Femur (tissue), 1 donor: ENCODE measurements at regions not wholly inside any gene's neighbourhood (a gene's known extent, or its start where the extent isn't known, plus 50 kb on each side); places are given as distances from the start of the nearest gene placed in this dataset.

Experiments
- DNase-seq: peaks from one replicate; pipeline ENCODE4 v3.0.0-alpha.2; 2017

DNA sequence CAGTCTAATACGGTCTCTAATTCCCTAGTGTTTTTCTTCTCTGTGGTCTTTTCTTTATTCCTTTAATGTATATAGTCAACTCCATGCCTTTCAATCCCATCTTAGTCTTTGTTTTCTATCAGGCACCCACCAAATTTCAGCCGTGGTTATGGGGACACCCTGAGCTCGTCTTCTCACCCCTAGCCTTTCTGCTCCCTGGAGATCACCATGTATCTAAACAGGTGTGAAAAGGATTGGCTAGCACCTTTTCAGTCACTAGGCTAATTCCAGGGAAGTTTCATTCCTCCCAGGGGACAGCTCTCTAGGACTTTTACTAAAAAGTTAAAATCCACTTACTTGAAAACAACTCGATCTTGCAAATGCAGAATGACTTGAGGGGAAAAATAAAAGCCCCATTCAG, 291.3 kb downstream of the ETNK1 start:
- DNase-seq, result no peak

DNA sequence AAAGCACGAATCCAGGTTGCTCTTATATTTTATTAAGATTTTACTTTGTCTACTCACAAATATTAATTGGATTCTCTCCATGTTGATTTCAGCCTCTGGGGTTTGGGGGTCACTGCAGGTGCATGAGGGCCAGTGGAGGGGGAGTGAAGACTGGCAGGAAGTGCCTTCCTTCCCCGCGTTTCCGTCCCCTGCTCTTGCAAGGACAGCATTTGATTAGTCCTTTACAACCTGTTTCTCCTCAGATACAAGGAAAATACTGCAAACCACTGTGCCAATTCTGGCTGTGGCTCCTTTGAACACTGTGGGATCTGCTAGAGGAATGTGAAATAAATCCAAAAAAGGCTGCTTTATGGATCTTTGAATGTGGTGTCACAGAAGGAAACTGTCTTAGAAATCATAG, 291.8 kb downstream of the ETNK1 start:
- no peak for DNase-seq

DNA sequence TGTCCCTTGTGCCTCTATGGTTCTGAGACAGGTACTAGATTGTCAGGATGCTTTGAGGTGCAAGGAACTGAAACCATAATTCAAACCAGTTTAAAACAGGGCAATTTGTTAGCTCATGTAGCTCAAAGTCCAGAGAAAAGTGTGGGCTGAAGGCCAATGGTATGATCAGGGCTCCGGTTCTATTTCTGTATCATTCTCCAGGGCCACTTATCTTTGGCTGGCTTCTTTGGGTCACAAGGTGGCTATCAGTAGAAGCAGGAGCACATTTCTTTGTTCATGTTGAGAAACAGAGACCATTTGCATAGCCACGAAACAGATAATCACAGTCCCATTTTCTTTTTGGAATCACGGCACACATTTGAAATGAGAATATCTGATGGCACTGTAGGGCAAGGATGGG, 294.9 kb downstream of the ETNK1 start:
- DNase-seq, result no peak

DNA sequence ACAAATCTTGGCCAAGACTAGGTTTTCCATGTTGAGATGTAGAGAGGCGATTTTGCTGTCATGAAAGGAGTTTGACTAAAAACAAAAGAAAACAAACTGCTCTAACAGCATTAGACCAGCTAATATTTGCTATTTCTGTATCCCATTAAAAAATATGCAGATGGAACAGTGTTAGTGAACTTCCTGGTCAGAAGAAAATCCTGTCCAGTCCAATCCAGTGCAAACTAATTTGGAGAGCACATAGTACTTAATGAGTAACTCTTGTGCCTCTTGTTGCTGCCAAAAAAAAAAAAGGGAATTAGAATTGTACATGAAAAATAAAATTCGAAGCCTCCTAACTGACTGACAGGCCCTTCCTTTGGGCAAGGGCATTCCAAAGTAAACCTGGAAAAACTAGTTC, 298.8 kb downstream of the ETNK1 start:
- DNase-seq, result no peak

DNA sequence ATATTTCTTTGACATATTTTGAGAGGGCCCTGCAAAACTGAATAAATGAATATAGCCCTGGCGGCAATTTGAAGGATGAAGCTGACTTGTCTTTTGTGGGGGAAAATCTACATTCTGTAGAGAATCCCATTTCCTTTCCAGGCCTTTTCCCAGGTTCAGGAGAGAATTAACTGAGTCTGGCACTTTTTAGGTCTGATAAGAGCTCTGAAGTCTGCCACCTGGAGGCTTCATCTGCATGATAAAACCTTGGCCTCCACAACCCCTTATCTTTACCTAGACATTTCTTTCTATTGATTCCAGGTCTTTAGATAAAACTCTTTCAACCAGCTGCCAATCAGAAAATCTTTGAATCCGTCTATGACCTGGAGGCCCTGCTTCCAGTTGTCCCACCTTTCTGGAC, 299.4 kb downstream of the ETNK1 start:
- no peak for DNase-seq

DNA sequence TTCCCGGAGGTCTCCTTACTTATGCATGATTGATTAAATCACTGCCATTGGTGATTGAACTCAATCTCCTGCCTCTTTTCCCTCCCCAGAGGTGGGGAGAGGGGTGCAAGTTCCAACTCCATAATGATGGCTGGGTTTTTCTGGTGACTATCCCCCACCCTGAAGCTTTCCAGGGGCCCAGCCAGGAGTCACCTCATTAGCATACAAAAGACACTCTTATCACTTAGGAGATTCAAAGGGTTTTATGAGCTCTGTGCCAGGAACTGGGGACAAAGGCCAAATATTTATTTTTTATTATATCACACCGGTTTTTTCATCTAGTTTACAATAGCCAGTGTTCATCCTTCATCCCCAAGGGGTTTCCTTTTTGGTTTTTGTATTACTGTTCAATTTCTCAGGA, 300.7 kb downstream of the ETNK1 start:
- DNase-seq, result no peak

DNA sequence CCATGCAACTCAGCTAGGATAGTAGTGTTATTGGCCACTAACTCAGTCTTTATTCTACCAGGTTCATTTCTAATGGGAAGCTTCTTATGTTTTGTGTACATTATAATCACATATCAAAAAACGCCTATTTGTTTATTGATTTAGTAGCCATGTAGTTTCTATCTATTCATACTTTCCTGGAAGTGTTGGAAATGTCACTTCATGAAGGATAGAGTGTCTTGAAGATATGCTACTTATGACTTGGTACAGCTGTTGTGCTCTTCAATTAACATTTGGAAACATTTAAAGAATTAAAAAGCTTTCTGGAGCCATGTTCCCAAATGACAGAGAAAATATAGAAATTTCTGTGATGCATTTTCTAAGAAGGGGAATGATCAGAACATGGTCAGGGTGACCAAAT, 307.5 kb downstream of the ETNK1 start:
- no peak for DNase-seq

DNA sequence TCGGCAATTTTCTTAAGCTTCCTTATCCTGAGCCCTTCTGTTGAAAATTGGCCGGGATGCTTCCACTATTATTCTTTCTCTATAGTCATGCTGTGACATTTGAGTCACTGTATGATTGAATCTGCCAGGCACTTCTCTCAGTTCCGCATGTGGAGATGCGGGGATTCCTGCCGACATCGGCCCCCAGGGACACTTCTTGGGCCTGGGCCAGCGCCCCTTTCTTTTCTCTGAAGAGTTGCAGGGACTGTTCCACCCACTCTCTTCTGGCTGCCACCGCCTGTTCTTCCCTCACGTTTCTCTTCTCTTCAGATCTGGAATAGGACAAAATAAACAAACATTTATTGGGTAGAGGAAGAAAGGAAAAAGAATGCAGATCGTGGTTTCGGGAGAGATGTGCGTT, 310.1 kb downstream of the ETNK1 start:
- no peak for DNase-seq

DNA sequence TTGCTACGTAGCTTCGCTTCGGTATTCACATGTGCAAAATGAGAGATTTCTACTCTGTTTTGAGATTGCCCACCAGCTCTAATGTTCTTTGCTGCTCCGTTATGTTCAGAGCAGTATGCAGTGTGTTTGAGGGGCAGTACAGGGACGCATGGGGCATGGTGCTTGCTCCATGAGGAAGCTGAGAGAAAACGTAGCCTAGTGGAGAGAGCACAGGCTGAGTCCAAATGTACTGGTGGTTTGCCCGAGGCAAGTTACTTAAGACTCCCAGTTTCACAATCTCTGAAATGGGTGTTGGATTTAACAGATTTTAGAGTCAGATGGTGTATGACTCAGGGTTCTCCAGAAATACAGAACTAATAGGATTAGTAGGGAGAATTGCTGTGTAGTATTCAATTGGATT, 310.5 kb downstream of the ETNK1 start:
- no peak for DNase-seq

DNA sequence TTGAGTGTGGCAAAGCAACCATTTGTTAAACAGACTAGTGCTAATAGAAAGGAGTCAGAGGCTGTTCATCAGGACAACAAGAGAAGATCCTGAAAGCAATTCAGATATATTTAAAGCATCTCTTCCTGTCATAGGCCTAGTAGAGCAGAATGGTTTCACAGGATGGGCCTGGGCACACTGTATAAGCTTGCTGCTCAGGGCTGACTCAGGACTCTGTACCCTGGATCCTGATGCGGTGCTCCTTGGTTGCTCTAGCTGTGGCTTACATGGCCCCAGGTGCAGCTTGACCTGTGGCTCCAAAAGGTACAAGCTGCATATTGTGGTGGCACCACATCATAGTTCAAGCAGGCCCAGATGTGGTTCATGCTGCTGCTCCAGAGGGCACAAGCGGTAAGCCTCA, 313.4 kb downstream of the ETNK1 start:
- DNase-seq, result no peak

DNA sequence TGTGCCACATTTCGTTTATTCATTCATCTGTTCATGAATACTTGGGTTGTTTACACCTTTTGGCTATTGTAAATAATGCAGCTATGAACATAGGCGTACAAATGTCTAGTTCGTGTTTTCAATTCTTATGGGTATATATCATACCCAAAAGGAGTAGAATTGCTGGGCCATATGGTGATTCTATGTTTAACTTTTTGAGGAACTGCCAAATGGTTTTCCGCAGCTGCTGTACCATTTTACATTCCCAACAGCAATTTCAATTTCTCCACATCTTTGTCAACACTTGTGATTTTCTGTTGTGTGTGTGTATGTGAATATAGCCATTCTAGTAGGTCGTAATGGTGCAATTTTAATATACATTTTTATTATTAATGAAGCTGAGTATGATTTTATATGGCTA, 326.2 kb downstream of the ETNK1 start:
- no peak for DNase-seq

DNA sequence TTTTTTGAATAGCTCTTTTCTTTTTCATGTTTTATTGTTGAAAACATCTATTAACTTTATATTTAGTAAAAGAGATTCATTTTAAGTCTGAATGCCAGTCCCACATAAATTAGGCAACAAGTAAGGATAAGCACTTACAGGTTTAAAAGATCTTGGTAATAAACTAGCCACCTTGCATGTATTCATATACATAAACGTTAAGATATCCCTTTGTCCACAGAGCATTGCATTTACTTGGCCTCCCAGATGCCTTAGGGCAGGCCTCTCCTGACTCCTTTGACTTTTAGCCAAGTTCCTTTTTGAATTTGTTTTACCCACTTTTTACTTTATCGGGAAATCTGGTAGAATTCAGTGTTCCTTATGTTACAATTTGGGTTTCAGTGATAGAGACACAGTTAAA, 331.7 kb downstream of the ETNK1 start:
- no peak for DNase-seq

DNA sequence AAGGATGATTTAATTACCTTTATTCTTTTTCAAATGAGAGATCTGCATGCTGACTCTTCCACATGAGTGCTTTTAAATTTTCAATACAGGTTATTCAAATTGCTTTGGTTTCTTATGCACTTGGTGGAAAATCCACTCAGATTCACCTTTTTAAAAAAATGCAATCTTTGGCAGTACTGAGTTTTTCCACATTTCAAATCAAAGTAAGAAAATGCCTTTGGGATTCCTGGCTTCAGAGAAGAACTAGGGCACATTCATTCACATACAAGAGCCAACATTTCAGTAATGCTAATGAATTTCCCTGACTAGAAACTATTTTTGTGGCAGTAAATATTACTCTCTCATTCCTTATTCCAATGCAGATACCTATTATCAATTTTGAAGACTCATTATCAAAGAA, 342.2 kb downstream of the ETNK1 start:
- no peak for DNase-seq

DNA sequence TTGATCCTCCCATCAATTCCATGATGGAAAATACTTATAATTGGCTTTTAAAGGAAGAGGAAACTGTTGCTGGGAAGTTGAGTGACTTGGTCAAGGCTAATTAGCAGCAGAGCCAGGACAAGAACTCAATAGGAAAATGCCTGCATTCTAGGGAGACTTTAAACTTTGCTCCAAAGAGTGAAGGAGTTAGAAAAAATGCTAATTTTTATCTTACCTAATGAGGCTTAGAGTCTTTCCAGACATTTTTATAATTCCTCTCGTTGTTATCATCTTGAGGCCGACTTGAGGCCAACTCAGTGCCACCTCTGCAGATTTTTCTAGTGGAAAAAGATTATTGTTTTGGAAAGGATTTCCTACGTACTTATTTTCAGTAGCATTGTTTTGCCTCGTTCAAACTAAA, 344.6 kb downstream of the ETNK1 start:
- DNase-seq, result no peak

DNA sequence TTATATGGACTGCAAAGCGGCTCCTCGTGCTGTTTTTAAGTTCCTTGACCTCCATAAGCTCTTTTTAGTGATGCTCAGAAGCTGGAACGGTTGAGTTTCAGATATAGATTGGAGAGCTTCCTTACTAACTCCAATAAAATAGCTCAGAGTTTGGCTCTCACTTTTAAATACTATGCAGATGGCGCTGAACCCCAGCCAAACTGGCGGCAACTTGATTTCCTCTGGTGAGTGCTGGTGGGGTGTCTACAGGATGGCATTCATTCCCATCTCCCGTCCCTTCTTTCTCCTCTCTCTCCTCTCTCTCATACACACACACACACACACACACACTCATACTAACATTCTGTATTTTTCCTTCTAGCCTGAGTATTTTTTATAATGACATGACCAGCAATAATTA, 346.3 kb downstream of the ETNK1 start:
- peak; percentile 38 for DNase-seq

DNA sequence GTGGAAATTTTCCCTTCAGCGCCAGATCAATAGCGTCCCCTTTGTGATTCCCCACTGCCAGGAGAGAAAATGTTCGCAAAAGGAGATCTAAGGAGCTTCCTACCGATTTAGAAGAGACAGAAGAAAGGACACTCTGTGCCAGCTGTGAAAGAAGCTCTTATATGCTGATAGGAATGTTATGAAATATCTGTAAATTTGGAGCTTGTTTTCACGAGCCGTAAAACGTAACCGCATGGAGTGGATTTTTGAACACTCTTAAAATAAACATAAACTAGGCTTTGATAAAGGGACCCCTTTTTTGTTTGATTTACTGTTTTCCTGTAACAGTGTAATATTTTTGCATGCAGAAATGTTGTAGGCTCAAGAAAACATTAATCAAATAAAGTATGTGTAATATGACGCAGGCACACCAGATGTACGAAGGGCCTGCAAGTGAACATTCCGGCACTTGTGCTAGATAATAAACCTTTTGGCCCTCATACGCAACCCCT, 346.8 kb downstream of the ETNK1 start:
- DNase-seq, result no peak

DNA sequence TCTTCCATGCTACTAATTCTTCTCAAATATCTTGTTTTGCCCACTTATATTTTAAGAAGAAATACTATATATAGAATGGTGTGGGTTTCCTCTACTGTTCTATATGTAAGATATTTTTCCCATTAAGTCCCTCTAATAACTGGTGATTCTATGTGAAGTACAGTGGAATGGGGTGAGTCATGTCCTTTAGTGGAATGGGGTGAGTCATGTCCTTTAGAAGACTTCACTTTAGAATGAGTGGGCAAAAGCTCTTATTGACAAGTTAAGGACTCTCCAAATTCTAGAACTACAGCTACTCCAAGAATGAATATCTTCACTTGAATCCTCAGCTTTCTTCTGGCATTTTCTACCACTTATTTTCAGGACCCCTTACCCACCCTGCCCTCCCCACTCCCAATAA, 349.9 kb downstream of the ETNK1 start:
- no peak for DNase-seq

DNA sequence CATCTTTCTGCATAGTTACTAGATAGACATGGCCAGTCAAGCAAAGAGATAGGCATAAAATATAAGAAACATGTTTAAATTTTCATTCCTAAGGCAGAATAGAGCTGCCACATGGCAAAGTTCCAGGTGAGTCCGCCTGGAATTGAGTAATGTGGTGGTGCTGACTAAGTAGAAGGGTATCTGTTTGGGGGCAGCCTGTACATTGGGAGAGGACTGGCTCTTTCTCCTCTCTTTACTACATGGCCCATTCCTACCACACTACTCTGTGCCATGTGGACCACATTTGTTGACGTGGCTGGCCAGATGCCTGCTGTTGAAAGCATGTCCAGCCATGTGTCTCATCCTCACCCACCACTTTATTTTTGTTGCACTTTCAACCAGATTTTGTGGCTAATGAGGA, 354.0 kb downstream of the ETNK1 start:
- DNase-seq, result no peak

DNA sequence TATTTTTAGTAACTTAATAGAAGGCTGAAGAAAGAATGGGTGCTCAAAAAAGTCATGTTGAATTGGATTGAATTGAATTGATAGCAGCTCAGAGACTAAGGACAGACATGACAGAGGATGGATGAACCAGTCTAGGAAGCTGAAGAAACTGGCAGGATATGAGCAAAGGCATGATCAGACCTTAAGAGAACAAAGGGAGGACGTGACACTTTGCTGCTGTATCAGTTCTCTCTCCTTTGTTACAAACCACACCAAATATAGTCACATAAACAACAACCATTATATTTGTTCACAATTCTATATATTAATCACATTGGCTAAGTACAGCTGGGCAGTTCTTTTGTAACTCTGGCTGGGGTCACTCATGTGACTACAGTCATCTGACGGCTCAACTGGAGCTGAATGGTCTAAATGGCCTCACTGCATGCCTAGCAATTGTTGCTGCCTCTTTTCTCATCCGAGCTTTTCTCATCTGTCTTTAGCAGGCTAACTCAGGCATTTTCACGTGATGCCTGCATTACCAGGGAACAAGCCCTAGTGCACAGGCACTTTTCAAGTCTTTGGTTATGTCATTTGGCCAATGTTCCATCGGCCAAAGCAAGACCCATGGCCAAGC, 355.0 kb downstream of the ETNK1 start:
- no peak for DNase-seq

DNA sequence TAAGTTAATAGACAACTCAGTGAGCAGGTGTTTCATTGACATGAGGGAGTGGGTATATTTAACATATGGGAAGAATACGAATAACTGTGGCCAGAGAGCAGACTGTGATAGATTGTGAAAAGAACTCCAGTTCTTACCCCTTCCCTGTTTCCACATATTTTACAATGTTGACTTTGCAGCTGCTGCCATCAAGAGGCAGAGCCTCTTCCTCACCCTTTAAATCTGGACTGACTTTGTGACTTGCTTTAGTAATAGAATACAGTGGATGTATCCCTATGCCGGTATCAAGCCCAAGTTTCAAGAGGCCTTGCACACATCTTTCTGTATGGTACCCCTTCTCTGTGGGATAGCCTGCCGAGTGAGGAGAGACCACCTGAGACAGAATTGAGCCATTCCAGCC, 356.7 kb downstream of the ETNK1 start:
- no peak for DNase-seq

DNA sequence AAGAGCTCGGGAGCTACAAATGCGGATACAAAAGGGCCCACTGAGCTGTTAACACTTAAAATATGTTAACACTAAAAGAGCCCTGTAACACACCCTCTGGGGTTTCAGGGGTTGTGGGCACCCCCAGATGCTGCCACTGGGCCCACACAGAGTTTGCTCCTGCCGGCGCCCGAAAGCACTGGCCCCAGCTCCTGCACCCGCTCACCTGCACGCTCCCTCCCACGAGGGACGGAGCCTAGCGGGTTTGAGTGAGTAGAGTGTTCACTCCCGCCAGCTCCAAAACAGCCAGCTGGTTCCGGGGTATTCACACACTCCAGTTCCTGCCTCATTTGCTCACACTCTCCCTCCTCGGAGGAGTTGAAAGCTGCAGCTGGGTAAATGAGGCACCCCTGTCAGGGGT, 357.7 kb downstream of the ETNK1 start:
- no peak for DNase-seq

DNA sequence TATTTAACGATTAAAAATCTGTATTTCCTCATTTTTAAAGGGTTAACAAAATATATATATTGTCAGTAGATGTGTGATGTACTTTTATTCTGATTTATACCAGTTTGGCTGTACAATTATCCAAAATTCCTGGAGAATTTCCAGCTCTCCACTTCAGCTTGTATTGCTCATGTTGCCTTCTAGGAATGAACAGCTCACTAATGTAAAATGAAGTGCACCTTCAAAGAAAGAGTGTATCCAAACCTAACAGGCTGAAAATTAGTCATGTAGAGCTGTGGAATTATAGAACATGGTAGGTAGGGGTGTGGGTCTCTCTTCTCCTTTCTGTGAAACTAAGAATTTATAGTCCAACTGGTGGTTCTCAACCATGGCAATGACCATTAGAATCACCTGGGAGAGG, 362.0 kb downstream of the ETNK1 start:
- DNase-seq, result no peak

DNA sequence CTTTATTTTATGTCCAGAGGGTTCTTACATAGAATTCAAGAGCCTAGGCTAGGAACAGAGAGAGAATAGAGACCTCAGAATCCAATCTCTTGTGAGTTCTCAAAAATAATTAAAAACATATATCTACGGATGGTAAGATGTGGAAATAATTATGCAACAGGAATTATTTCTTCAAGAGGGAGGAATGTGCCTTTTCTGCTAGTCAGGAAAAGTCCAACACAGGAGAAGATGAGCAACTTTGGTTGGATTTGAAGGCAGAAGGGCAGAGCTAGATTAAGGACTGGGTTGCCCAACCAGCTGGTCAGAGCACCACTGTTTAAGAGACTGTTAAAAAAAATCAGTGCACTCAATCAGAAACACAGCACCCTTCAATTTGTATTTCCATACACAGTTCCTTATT, 365.5 kb downstream of the ETNK1 start:
- DNase-seq, result no peak

DNA sequence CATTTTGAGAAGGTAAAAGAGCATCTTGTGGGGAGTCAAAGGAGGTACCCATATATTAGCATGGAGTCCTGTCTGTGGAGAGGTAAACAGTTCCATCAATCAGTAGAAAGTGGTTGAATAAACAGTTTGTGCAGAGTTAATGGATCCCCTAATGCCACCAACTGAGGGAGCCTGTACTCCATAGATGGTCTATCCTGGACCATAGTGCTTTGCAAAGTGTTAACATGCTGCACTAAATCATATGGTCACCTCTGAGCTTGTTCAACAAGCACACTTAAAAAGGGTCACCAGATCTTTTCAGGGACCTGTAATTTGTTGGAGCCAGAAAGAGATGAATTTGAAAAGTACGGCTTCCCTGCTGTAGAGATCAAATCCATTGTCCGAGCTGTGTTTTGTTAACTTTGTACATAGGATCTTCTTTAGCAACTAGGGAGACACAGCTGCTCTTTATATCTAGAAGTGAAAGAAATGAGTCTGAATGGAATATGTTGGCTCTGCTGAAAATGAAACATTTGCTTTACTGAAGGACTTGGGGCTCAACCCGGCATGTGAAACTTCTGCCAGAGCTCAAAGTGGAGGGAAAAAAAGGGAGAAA, 366.4 kb downstream of the ETNK1 start:
- DNase-seq, result no peak

DNA sequence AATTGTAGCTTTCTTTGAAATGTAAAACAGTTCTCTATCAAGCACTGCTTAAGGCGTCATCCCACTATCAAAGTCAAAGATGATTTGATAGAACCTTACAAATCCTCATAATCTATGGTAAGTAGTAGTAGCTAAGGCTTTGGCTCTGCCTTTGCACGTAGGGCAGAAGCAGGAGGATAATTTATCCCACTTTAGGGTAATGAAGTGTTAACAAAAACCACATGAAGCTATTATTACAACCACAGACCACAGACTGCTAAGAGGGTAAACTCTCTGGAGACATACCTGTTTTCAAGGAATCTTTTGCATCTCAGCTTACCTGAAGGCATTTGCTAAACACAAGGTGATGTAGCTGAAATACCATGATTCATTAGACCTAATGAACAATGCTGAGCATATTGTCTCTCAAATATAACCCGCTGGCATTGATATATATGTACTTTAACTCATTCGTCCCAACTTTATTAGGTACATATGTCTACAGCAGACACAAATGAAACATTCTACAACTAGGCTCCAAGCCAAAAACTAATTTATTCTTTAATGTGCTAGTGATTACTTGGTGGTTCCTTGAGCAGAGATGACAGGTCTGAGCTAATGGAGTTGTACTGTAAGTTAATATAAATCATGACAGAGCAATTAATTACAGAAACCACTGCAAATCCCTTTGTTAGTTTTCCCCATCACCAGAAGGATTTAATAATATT, 368.8 kb downstream of the ETNK1 start:
- DNase-seq, result no peak
